GM12864 (cell line): ENCODE measurements at regions not wholly inside any gene's neighbourhood (a gene's known extent, or its start where the extent isn't known, plus 50 kb on each side); places are given as distances from the start of the nearest gene placed in this dataset.

Experiments used
- DNase-seq: peaks from one replicate; pipeline ENCODE4 v3.0.0-alpha.2; 2011; ENCODE audit warnings: low read depth
- H3K4me3 ChIP-seq: 2 replicates; pipeline ENCODE4 v1.5.1; 2011; ENCODE audit warnings: mild to moderate bottlenecking, low read depth, low read length, control low read depth
- CTCF ChIP-seq: IDR thresholded peaks from 2 replicates; pipeline ENCODE4 v1.5.1; 2011; ENCODE audit warnings: low read depth, mild to moderate bottlenecking, moderate library complexity, low read length, control low read depth, inconsistent platforms; ENCODE audit errors: missing control alignments

- DNase-seq, result no peak
- TF ChIP-seq CTCF, result no peak
- H3K4me3 ChIP-seq, result no peak overlapping the region
Measured at GRCh38 chr6:113529879-113530278, 327.3 kb upstream of the MARCKS start.

- DNase-seq, result no peak
- TF ChIP-seq CTCF, result no peak
- H3K4me3 ChIP-seq, result no peak overlapping the region
Measured at GRCh38 chr6:113530769-113531168, 326.4 kb upstream of the MARCKS start.

GRCh38 chr6:113539202-113539601, 317.9 kb upstream of the MARCKS start:
- DNase-seq, result no peak
- no peak for TF ChIP-seq CTCF
- H3K4me3 ChIP-seq, result no peak overlapping the region

- no peak for DNase-seq
- H3K4me3 ChIP-seq, result no peak overlapping the region
- TF ChIP-seq CTCF, result no peak
Measured at GRCh38 chr6:113539623-113540022, 317.5 kb upstream of the MARCKS start.

- no peak overlapping the region for H3K4me3 ChIP-seq
- no peak for TF ChIP-seq CTCF
- no peak for DNase-seq
Measured at GRCh38 chr6:113540466-113540865, 316.7 kb upstream of the MARCKS start.

GRCh38 chr6:113551168-113551567, 306.0 kb upstream of the MARCKS start:
- DNase-seq, result no peak
- no peak for TF ChIP-seq CTCF
- no peak overlapping the region for H3K4me3 ChIP-seq

GRCh38 chr6:113556775-113557174, 300.4 kb upstream of the MARCKS start:
- TF ChIP-seq CTCF, result no peak
- no peak overlapping the region for H3K4me3 ChIP-seq
- no peak for DNase-seq
